Activated T-cell treated with anti-CD3 and anti-CD28 coated beads, Interleukin-2, amount 50 U/mL, for 4 hours (primary cell): ENCODE measurements at regions not wholly inside any gene's neighbourhood (a gene's known extent, or its start where the extent isn't known, plus 50 kb on each side); places are given as distances from the start of the nearest gene placed in this dataset.

Experiments
- ATAC-seq, 2 donors: fragments of 200-7000 bp; cut with Tn5 transposase; one replicate each; pipeline ENCODE4 v1.10.0; 2021
- DNase-seq: peaks from one replicate; pipeline ENCODE4 v3.0.0-alpha.2; 2020
- H3K27me3 Mint-ChIP-seq: one replicate; pipeline ENCODE4 v1.8.0; 2021; ENCODE audit warnings: low read depth, mixed read lengths
- H3K36me3 Mint-ChIP-seq: one replicate; pipeline ENCODE4 v1.8.0; 2022; ENCODE audit warnings: mixed read lengths; ENCODE audit not compliant: insufficient read depth
- H3K4me1 Mint-ChIP-seq: one replicate; pipeline ENCODE4 v1.8.0; 2021; ENCODE audit warnings: low read depth, mixed read lengths
- H3K4me3 Mint-ChIP-seq: one replicate; pipeline ENCODE4 v1.8.0; 2021; ENCODE audit warnings: mild to moderate bottlenecking, moderate library complexity, mixed read lengths
- H3K9me3 Mint-ChIP-seq: one replicate; pipeline ENCODE4 v1.8.0; 2021; ENCODE audit warnings: mixed read lengths

DNA sequence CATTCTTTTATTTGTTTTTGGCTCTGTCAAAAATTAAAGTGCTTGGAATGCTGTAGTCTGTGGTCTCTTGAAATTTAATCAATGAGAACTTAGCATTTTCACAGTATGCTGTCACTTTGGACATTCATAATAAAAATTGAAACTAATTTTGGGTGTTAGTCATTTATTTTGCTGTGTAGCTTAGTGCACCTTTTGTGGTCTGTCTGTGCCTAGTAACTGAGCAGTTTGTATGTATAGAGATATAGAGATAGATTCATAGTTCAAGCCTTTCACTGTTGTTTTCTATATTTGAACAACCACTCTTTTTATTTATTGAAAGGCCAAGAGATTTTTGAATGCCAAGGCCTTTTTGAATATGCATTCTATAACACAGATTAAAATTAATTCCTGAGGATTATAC lies 86.4 kb upstream of the TIAM2 start:
- ATAC-seq (no peak), DNase-seq (no peak)
- H3K4me1 Mint-ChIP-seq, result no peaks in the 10 kb centered on the region
- H3K9me3 Mint-ChIP-seq, result no peaks in the 10 kb centered on the region
- peaks cover 4% of the 10 kb centered on the region for H3K36me3 Mint-ChIP-seq
- H3K27me3 Mint-ChIP-seq, result no peaks in the 10 kb centered on the region
- H3K4me3 Mint-ChIP-seq, result no peak overlapping the region

DNA sequence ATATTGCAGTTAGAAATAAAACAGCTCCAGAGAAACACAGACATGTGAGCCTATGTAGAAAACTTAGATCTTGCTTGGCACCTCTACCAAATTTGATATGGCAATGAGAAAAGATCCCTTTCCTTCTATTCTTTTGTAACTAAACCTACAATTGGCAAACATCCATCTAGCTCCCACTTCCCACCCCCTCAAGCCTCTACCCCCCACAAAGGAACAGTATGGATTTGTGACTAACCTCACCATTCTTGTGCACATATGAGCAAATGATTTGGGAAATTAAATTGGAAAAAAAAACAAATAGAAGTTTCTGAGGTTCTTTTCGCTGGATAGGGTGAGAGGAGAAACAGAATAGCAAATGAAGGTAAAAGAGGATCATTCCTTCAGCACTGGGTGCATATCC lies 85.8 kb upstream of the TIAM2 start:
- Mint-ChIP-seq H3K9me3 (no peaks in the 10 kb centered on the region), H3K36me3 (peaks cover 4% of the 10 kb centered on the region), H3K4me1 (no peaks in the 10 kb centered on the region), H3K27me3 (no peaks in the 10 kb centered on the region), H3K4me3 (no peak overlapping the region)
- DNase-seq (no peak), ATAC-seq (no peak)

DNA sequence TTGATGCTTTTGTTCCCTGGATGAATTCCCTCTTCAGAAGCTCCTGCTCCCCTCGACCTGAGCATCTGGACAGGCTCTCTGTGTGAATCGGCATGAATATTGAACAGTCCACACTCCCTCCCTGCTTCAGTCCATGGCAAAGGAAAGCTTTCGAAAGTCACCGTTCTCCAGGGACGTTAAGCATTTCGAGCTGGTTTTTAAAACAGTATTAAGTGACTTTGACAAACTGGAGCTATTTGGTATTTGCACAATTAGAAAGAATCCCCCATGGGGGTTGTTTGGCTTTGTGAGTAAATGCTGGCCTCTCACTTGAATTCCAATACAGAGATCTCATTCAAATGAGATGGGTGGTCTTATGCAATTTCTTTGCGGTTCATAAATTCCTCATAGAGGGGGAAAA lies 85.3 kb upstream of the TIAM2 start:
- DNase-seq (no peak), ATAC-seq (no peak)
- no peak overlapping the region for H3K4me3 Mint-ChIP-seq
- H3K4me1 Mint-ChIP-seq, result no peaks in the 10 kb centered on the region
- H3K9me3 Mint-ChIP-seq, result no peaks in the 10 kb centered on the region
- H3K36me3 Mint-ChIP-seq, result peaks cover 4% of the 10 kb centered on the region
- no peaks in the 10 kb centered on the region for H3K27me3 Mint-ChIP-seq

DNA sequence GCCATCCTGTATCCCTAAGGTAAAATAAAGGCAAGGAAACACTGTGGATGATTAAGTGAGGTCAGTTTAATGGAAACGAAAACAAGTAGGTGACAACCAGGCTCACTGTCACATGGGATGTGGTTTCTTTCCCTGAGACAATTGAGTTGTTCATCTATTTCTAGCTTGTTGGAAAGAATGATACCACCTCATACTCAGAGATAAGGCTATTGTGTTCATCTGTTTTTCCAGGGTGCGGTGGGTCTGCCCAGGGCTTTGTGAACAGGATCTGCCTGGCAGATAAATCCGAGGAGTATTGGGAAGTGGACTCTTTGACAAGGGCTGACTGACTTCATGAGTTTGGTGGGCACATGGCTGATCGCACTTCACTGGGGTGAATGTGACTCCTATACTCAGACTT lies 80.8 kb upstream of the TIAM2 start:
- Mint-ChIP-seq H3K9me3 (no peaks in the 10 kb centered on the region), H3K4me3 (no peak overlapping the region), H3K36me3 (peaks cover 3% of the 10 kb centered on the region), H3K4me1 (no peaks in the 10 kb centered on the region), H3K27me3 (no peaks in the 10 kb centered on the region)
- DNase-seq (no peak), ATAC-seq (no peak)

DNA sequence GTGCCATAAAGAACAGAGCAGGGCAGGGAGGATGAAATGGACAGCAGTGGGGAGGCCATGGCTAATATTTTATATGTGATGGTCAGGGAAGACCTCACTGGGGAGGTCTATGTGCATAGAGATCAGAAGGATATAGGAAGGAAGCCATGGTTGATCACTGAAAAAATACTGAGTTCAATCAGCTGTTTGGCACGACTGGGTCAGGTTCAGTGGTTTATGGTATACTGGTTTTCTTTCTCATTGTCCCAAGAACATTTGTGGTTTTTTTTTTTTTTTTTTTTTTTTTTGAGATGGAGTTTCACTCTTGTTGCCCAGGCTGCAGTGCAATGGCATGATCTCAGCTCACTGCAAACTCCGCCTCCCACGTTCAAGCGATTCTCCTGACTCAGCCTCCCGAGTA lies 78.3 kb upstream of the TIAM2 start:
- Mint-ChIP-seq H3K27me3 (no peaks in the 10 kb centered on the region), H3K36me3 (no peaks in the 10 kb centered on the region), H3K4me1 (peaks cover 3% of the 10 kb centered on the region), H3K4me3 (no peak overlapping the region), H3K9me3 (no peaks in the 10 kb centered on the region)
- no peak for ATAC-seq
- DNase-seq, result no peak

DNA sequence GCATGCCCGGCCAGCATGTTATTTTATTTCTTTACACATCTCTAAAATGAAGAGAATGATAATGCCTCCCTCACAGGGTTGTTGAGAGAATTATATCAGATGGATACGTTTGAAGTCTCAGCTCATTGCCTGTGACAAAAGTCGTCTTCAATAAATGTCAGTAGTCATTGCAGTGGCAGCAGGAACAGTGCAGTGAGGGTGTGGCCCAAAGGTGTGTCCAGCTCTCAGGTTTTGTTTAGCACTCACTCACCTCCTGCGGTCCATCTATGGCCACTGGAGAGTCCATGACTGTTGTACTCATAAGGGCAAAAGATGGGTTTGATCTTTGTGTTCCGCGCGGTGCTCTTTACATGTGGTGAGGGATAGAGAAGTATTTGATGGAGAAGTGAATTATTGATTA lies 77.2 kb upstream of the TIAM2 start:
- Mint-ChIP-seq H3K9me3 (no peaks in the 10 kb centered on the region), H3K4me1 (peaks cover 3% of the 10 kb centered on the region), H3K27me3 (no peaks in the 10 kb centered on the region), H3K36me3 (no peaks in the 10 kb centered on the region), H3K4me3 (no peak overlapping the region)
- no peak for ATAC-seq
- DNase-seq, result no peak

DNA sequence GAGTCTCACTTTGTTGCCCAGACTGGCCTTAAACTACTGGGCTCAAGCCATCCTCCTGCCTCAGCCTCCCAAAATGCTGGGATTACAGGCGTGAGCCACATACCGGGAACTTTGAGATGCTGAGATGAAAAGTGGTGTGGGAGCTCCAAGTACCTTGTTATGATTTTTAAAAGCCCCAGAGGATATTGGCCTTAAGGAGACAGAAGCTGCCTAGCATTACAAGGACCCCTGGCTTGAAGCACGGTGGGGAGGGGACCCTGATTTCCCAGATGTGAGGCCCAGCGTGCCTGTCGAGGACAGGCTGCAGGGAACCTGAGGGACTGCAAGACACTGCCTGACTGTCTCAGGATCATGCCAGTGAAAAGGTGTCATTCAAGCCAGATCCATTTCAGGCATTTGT lies 75.3 kb upstream of the TIAM2 start:
- DNase-seq (no peak), ATAC-seq (no peak)
- Mint-ChIP-seq H3K9me3 (no peaks in the 10 kb centered on the region), H3K27me3 (no peaks in the 10 kb centered on the region), H3K4me1 (peaks cover 12% of the 10 kb centered on the region), H3K36me3 (no peaks in the 10 kb centered on the region), H3K4me3 (no peak overlapping the region)

DNA sequence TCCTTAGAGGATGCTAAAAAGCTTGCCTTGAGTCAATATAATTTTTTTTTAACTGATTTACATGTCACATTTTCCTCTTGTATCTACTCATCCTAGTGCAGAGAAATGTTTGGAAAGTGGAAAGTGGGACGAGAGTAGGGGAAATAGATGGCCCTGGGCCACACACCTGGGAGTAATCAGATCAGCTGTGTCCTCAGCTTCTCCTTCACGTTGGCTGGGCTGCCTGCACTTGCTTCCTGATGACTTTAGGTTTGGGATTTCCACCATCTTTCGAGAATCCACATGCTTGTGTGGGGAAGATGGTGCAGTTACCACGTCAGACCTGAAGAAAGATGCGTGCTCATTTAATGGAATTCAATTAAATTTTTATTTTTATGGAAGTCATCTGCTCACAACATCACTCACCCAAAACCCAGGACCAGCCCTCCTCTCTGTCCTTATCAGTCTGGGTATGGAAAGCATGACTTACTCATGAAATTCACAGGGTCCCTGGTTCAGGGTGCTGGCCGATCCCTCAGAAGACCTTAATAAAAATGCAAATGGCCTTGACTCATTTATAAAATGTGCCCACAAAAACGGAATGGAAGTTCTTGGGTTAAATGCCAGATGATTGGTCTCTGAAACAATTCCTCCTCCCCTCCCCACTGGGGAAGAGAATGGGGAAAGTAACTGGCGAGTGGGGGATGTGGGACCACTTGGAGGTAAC lies 74.5 kb upstream of the TIAM2 start:
- ATAC-seq, result no peak
- Mint-ChIP-seq H3K9me3 (no peaks in the 10 kb centered on the region), H3K36me3 (no peaks in the 10 kb centered on the region), H3K27me3 (no peaks in the 10 kb centered on the region), H3K4me1 (peaks cover 12% of the 10 kb centered on the region), H3K4me3 (no peak overlapping the region)
- DNase-seq, result no peak

DNA sequence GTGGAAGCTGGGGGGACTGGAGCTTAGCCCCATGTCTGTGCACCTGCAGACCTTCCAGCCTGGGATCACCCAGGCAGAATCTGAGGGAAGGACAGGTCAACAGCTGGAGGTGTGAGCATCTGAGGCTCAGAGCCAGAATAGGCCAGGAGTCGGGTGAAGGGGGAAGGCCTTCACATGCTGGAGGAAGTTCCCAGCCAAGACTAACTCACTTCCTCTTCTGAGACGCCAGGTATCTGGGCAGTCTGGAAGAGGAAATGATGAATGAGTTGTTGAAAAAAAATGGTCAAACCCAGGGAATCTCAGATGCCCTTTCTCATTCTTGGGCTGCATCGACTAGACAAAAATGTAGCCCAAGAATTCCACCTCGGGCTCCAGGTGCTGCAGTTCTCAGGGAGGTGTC lies 73.6 kb upstream of the TIAM2 start:
- H3K4me1 Mint-ChIP-seq, result peaks cover 12% of the 10 kb centered on the region
- no peak for ATAC-seq

DNA sequence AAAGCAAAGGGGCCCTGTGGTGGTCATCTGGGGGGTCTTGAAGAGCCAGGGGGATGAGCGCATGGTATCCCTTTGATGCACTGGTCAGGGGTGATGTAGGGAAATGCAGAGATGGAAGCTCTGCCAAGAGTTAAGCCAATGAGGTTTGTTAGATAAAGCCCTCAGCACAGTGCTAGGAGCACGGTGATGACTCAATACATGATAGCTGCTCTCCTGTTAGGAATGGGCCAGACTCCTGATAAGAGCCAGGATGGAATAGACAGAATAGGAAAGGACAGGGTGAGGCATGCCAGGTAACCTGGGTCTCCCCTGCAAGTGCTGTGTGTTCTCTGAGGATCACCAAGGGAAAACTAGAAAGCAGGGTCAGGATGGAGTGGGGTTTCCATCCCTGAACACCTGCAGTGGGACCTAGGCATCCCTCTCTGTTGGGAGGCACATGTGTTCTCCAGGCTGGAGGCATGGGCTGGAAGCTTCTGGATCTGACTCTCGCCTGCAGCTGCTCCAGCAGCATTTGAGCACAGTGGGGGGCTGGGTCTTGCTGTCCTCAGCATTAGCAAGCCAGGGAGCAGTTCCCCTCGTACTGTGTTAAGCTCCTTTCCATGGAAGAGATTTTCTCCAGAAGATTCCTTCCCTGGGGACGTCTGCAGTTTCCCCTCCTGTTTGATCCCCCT lies 71.8 kb upstream of the TIAM2 start:
- Mint-ChIP-seq H3K36me3 (no peaks in the 10 kb centered on the region), H3K4me1 (peaks cover 14% of the 10 kb centered on the region), H3K4me3 (no peak overlapping the region), H3K9me3 (no peaks in the 10 kb centered on the region), H3K27me3 (no peaks in the 10 kb centered on the region)
- DNase-seq (no peak), ATAC-seq (no peak)

More for the DNA sequence above, 73.6 kb upstream of the TIAM2 start:
- H3K27me3 Mint-ChIP-seq, result no peaks in the 10 kb centered on the region
- H3K9me3 Mint-ChIP-seq, result no peaks in the 10 kb centered on the region
- no peaks in the 10 kb centered on the region for H3K36me3 Mint-ChIP-seq
- no peak for DNase-seq
- no peak overlapping the region for H3K4me3 Mint-ChIP-seq

DNA sequence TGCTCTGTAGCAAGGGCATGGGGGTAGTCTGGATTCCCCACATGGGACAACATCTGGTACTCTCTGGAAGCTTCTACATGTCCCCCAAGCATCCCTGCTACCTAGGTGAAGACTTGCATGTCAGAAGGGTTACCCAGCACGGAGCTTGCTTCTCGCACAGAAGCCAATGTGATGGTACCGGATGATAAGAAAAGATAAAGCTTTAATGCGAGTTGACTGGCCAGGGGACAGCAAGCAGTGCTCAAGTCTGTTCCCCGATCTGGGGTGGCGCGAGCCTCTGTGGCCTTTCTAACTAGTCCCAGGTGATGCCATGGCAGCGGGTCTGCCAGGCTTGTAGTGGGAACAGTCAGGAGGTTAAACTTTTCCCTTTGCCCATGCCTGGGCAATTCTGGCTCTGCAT lies 70.0 kb upstream of the TIAM2 start:
- no peaks in the 10 kb centered on the region for H3K9me3 Mint-ChIP-seq
- ATAC-seq, result no peak
- no peak for DNase-seq
- no peak overlapping the region for H3K4me3 Mint-ChIP-seq
- no peaks in the 10 kb centered on the region for H3K36me3 Mint-ChIP-seq
- peaks cover 16% of the 10 kb centered on the region for H3K4me1 Mint-ChIP-seq
- no peaks in the 10 kb centered on the region for H3K27me3 Mint-ChIP-seq

DNA sequence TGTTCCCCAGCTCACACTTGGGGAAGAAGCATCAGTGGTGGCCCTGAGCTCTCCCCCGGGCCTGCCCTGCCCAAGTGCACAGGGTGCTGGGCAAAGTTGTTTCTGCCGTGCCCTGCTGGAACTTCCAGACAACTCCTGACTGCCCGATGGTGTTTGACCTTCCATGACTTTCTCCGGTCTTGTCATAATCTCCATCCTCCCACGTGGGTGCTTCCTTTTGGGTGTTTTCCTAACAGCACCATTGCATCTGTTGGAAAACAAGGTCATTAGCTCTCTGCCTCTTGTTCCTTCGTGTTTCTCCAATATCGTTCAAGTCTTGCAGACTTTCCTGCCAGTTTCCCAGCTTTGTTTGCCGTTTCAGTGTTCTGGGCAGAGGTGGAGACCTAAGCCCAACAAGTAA lies 68.7 kb upstream of the TIAM2 start:
- Mint-ChIP-seq H3K27me3 (no peaks in the 10 kb centered on the region), H3K36me3 (peaks cover 1% of the 10 kb centered on the region), H3K4me1 (peaks cover 15% of the 10 kb centered on the region), H3K9me3 (no peaks in the 10 kb centered on the region), H3K4me3 (no peak overlapping the region)
- ATAC-seq, result no peak
- DNase-seq, result no peak

DNA sequence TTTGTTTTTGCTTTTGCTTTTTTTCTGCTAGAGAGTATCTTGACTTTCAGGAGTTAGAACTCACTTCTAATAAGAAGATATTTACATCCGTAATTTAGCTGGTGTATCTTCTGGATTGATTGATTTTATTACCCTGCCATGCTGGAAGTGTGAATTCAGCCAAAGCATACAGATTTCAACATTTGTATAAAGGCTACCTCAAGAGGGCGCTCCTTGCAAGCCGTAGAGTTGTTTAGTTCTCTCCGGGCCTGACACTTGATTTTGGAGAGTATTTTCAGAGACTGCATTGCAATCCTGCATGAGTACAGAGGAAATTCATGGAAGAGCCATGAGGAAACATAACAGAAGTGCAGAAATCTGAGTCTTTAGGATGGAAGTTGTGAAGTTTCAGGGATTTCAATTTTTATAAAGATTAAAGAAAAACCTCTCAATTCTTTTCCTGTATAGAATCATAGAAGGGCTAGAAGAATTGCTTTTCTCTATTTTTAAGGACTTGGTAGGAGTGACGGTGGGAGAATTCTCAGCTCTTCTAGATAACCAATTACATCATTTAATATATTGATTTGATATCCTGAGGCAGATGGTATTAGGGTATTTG lies 66.7 kb upstream of the TIAM2 start:
- H3K4me1 Mint-ChIP-seq, result peaks cover 13% of the 10 kb centered on the region

DNA sequence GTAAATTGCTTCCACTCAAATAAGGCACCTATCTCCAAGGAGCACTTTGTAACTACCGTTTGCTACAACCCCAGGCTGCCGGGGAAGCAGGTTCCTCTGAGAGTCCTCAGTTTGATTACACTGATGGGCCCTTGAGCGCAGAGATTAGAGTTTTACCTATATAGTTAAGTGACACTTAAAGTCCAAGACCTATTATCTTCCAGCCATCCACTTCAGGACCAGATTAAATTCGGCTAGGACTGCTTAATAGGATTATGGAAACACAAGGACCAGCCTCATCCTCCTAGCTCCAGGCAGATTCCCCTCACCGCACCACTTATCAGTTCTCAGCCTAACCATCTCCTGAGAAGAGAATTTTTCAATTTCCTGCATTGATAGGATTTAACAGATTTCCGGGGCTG lies 64.7 kb upstream of the TIAM2 start:
- H3K9me3 Mint-ChIP-seq, result no peaks in the 10 kb centered on the region
- no peak overlapping the region for H3K4me3 Mint-ChIP-seq
- no peaks in the 10 kb centered on the region for H3K27me3 Mint-ChIP-seq
- H3K4me1 Mint-ChIP-seq, result peaks cover 7% of the 10 kb centered on the region
- peaks cover 1% of the 10 kb centered on the region for H3K36me3 Mint-ChIP-seq
- ATAC-seq, result no peak
- DNase-seq, result no peak

More for the DNA sequence above, 66.7 kb upstream of the TIAM2 start:
- ATAC-seq (peak; percentile 73 to 74), DNase-seq (peak; percentile 58)
- Mint-ChIP-seq H3K9me3 (no peaks in the 10 kb centered on the region), H3K27me3 (no peaks in the 10 kb centered on the region), H3K36me3 (peaks cover 1% of the 10 kb centered on the region), H3K4me3 (no peak overlapping the region)
